ENCODE measurements at regions not wholly inside any gene's neighbourhood (a gene's known extent, or its start where the extent isn't known, plus 50 kb on each side); places are given as distances from the start of the nearest gene placed in this dataset.
A peak's percentile ranks its signal among the peaks of the same experiment; 100 is the strongest.
"Not testable (repeated sequence)": the region's sequence is repeated elsewhere in the genome, so short reads cannot be mapped to it uniquely, and the experiment has no call there.

- DNase-seq (ENCODE audit: low spot score, unreplicated experiment), result no peak
- Mint-ChIP-seq H3K27ac (no peak overlapping the region), H3K4me3 (ENCODE audit: low read depth) (no peak overlapping the region), H3K9me3 (ENCODE audit: low read depth) (peaks cover 18% of the 10 kb centered on the region), H3K27me3 (peaks cover 4% of the 10 kb centered on the region), H3K36me3 (ENCODE audit: insufficient read depth) (no peaks in the 10 kb centered on the region), H3K4me1 (ENCODE audit: low read depth) (peaks cover 2% of the 10 kb centered on the region)
- no peak for TF ChIP-seq CTCF (IDR thresholded peaks at IDR 0.05; ENCODE audit: unreplicated experiment)
Observed at GRCh38 chr4:159966746-159967145, 863.9 kb downstream of the RAPGEF2 start.

DNA sequence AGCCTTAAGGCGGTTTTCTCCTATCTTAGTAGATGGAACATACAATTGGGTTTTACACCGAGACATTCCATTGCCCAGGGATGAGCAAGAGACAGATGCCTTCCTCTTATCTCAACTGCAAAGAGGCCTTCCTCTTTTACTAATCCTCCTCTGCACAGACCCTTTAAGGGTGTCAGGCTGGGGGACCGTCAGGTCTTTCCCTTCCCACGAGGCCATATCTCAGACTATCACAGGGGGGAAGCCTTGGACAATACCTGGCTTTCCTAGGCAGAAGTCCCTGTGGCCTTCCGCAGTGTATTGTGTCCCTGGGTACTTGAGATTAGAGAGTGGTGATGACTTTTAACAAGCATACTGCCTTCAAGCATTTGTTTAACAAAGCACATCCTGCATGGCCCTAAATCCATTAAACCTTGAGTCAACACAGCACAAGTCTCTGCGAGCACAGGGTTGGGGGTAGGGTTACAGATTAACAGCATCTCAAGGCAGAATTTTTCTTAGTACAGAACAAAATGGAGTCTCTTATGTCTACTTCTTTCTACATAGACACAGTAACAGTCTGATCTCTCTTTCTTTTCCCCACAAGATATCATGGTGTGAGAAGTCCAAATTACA, 874.1 kb downstream of the RAPGEF2 start:
- peak overlapping the region; percentile 76 for H3K27ac Mint-ChIP-seq
- H3K4me1 Mint-ChIP-seq (ENCODE audit: low read depth), result peaks cover 23% of the 10 kb centered on the region
- H3K36me3 Mint-ChIP-seq (ENCODE audit: insufficient read depth); H3K4me3 Mint-ChIP-seq (ENCODE audit: low read depth); H3K27me3 Mint-ChIP-seq; DNase-seq (ENCODE audit: low spot score, unreplicated experiment): not testable (repeated sequence)
- peaks cover 14% of the 10 kb centered on the region for H3K9me3 Mint-ChIP-seq (ENCODE audit: low read depth)

DNA sequence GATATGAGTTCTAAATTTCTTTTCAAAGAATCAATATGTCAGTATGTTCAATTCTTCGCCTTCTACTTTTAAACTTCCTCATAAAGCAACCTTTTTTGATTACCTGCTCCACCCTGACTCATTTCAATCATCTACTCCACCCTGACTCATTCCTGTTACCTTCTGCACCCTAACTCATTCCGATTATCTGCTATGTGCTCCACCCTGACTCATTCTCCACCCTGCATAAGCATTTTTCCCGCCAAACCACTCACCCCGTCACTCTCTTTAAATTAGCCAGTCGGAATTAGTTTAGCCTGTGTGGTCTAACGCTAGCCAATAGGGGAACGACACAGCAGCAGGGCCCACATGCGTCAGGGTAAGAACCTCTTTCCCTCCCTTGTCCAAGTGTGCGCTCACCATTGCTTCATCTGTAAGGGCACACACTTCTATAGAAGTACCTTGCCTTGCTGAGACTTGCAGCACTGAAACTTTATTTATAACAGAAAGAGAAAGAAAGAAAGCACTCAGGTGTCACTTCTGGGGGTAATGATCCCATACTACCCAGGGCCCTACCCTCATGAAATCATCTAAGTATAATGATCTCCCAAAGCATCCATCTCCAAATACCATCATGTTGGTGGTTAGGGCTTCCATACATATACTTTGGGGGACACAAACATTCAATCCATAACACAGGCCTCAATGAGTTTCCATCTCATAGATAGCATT, 875.2 kb downstream of the RAPGEF2 start:
- H3K4me1 Mint-ChIP-seq (ENCODE audit: low read depth), result peaks cover 24% of the 10 kb centered on the region
- peaks cover 9% of the 10 kb centered on the region for H3K9me3 Mint-ChIP-seq (ENCODE audit: low read depth)
- TF ChIP-seq CTCF (IDR thresholded peaks at IDR 0.05; ENCODE audit: unreplicated experiment), result no peak
- no peak overlapping the region for H3K27ac Mint-ChIP-seq
- peaks cover 2% of the 10 kb centered on the region for H3K36me3 Mint-ChIP-seq (ENCODE audit: insufficient read depth)
- no peak for DNase-seq (ENCODE audit: low spot score, unreplicated experiment)
- H3K27me3 Mint-ChIP-seq, result no peaks in the 10 kb centered on the region
- H3K4me3 Mint-ChIP-seq (ENCODE audit: low read depth), result no peak overlapping the region

DNA sequence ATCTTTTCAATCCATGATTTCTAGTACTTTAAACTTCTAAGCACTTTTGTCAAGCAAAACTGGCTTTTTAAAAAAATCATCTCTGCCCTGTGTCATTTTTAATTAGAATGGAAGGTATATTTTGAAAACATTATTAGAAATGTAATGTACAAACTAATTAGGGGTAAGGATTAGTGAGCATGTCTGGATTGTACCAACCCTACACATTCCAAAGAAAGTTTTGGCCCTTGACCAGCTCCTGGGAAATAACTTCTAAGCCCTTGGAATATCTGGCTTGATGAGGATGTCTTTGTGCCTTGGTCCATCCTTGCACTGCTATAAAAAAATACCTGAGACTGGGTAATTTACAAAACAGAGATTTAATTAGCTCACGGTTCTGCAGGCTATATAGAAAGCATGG, 876.5 kb downstream of the RAPGEF2 start:
- Mint-ChIP-seq H3K4me1 (ENCODE audit: low read depth) (peaks cover 22% of the 10 kb centered on the region), H3K36me3 (ENCODE audit: insufficient read depth) (no peaks in the 10 kb centered on the region), H3K27ac (no peak overlapping the region), H3K9me3 (ENCODE audit: low read depth) (peaks cover 7% of the 10 kb centered on the region), H3K4me3 (ENCODE audit: low read depth) (no peak overlapping the region), H3K27me3 (no peaks in the 10 kb centered on the region)
- no peak for TF ChIP-seq CTCF (IDR thresholded peaks at IDR 0.05; ENCODE audit: unreplicated experiment)
- DNase-seq (ENCODE audit: low spot score, unreplicated experiment), result no peak

GRCh38 chr4:159979953-159980352, 877.1 kb downstream of the RAPGEF2 start:
- H3K4me3 Mint-ChIP-seq (ENCODE audit: low read depth), result no peak overlapping the region
- H3K27ac Mint-ChIP-seq, result no peak overlapping the region
- DNase-seq (ENCODE audit: low spot score, unreplicated experiment), result no peak
- H3K36me3 Mint-ChIP-seq (ENCODE audit: insufficient read depth), result no peaks in the 10 kb centered on the region
- peaks cover 22% of the 10 kb centered on the region for H3K4me1 Mint-ChIP-seq (ENCODE audit: low read depth)
- H3K9me3 Mint-ChIP-seq (ENCODE audit: low read depth), result peaks cover 7% of the 10 kb centered on the region
- no peak for TF ChIP-seq CTCF (IDR thresholded peaks at IDR 0.05; ENCODE audit: unreplicated experiment)
- no peaks in the 10 kb centered on the region for H3K27me3 Mint-ChIP-seq

Data from progenitor cell of endocrine pancreas (in vitro differentiated cells).